T-helper 17 cell (primary cell): ENCODE measurements at regions not wholly inside any gene's neighbourhood (a gene's known extent, or its start where the extent isn't known, plus 50 kb on each side); places are given as distances from the start of the nearest gene placed in this dataset.

Experiments
- ATAC-seq: fragments of 150-1000 bp; cut with Tn5 transposase; 2 replicates; pipeline ENCODE4 v1.10.0; 2021; ENCODE audit warnings: mild to moderate bottlenecking, moderate library complexity
- DNase-seq, 3 donors: peaks; one replicate each; pipeline versions ENCODE4 v3.0.0 to v3.0.0-alpha.2; 2020 to 2021
- H3K9me3 ChIP-seq: one replicate; pipeline ENCODE4 v1.7.0; 2013; ENCODE audit warnings: low read length, mild to moderate bottlenecking; ENCODE audit not compliant: control insufficient read depth, poor library complexity, severe bottlenecking
- H3K27ac Mint-ChIP-seq: one replicate; pipeline ENCODE4 v1.8.0; 2022; ENCODE audit warnings: mild to moderate bottlenecking, moderate library complexity, mixed read lengths
- H3K27me3 Mint-ChIP-seq: one replicate; pipeline ENCODE4 v1.8.0; 2022; ENCODE audit warnings: mixed read lengths
- H3K36me3 Mint-ChIP-seq: one replicate; pipeline ENCODE4 v1.8.0; 2022; ENCODE audit warnings: low read depth, mixed read lengths
- H3K4me1 Mint-ChIP-seq: one replicate; pipeline ENCODE4 v1.8.0; 2022; ENCODE audit warnings: mild to moderate bottlenecking, mixed read lengths
- H3K4me3 Mint-ChIP-seq: one replicate; pipeline ENCODE4 v1.8.0; 2022; ENCODE audit warnings: mild to moderate bottlenecking, moderate library complexity, mixed read lengths

GRCh38 chr4:11494232-11494631 lies 65.5 kb upstream of the HS3ST1 start:
- DNase-seq (no peak), ATAC-seq (no peak)
- no peak overlapping the region for H3K27ac Mint-ChIP-seq
- H3K4me3 Mint-ChIP-seq = no peak overlapping the region
- peaks cover 3% of the 10 kb centered on the region for H3K4me1 Mint-ChIP-seq
- H3K36me3 Mint-ChIP-seq = peaks cover 3% of the 10 kb centered on the region
- no peaks in the 10 kb centered on the region for H3K9me3 ChIP-seq
- no peaks in the 10 kb centered on the region for H3K27me3 Mint-ChIP-seq

- H3K9me3 ChIP-seq = no peaks in the 10 kb centered on the region
- Mint-ChIP-seq H3K4me1 (peaks cover 14% of the 10 kb centered on the region), H3K27me3 (no peaks in the 10 kb centered on the region), H3K27ac (peak overlapping the region; percentile 1), H3K36me3 (peaks cover 3% of the 10 kb centered on the region), H3K4me3 (no peak overlapping the region)
- DNase-seq (no peak), ATAC-seq (peak; percentile 47)
Measured at GRCh38 chr4:11489453-11490083, 60.9 kb upstream of the HS3ST1 start.

GRCh38 chr4:11488657-11489452 lies 60.2 kb upstream of the HS3ST1 start:
- ATAC-seq = no peak
- Mint-ChIP-seq H3K4me3 (no peak overlapping the region), H3K4me1 (peaks cover 14% of the 10 kb centered on the region), H3K36me3 (peaks cover 3% of the 10 kb centered on the region), H3K27ac (peak overlapping the region; percentile 1), H3K27me3 (no peaks in the 10 kb centered on the region)
- DNase-seq = no peak
- H3K9me3 ChIP-seq = no peaks in the 10 kb centered on the region

- Mint-ChIP-seq H3K4me3 (no peak overlapping the region), H3K4me1 (peaks cover 14% of the 10 kb centered on the region), H3K27ac (no peak overlapping the region), H3K27me3 (no peaks in the 10 kb centered on the region), H3K36me3 (peaks cover 3% of the 10 kb centered on the region)
- DNase-seq (no peak), ATAC-seq (no peak)
- H3K9me3 ChIP-seq = no peaks in the 10 kb centered on the region
Measured at GRCh38 chr4:11487868-11488544, 59.3 kb upstream of the HS3ST1 start.

GRCh38 chr4:11487139-11487538 lies 58.4 kb upstream of the HS3ST1 start:
- Mint-ChIP-seq H3K4me3 (no peak overlapping the region), H3K4me1 (peaks cover 14% of the 10 kb centered on the region), H3K27me3 (no peaks in the 10 kb centered on the region), H3K27ac (no peak overlapping the region), H3K36me3 (peaks cover 3% of the 10 kb centered on the region)
- no peaks in the 10 kb centered on the region for H3K9me3 ChIP-seq
- ATAC-seq (peak; percentile 41), DNase-seq (no peak)

- Mint-ChIP-seq H3K27ac (no peak overlapping the region), H3K4me1 (peaks cover 13% of the 10 kb centered on the region), H3K4me3 (no peak overlapping the region), H3K36me3 (peaks cover 2% of the 10 kb centered on the region), H3K27me3 (no peaks in the 10 kb centered on the region)
- ATAC-seq = no peak
- DNase-seq = no peak
- H3K9me3 ChIP-seq = no peaks in the 10 kb centered on the region
Measured at GRCh38 chr4:11485926-11486325, 57.2 kb upstream of the HS3ST1 start.

GRCh38 chr4:11484531-11484930 lies 55.8 kb upstream of the HS3ST1 start:
- H3K9me3 ChIP-seq = no peaks in the 10 kb centered on the region

GRCh38 chr4:11483046-11483445 lies 54.4 kb upstream of the HS3ST1 start:
- peaks cover 8% of the 10 kb centered on the region for H3K4me1 Mint-ChIP-seq
- H3K27me3 Mint-ChIP-seq = no peaks in the 10 kb centered on the region
- no peaks in the 10 kb centered on the region for H3K36me3 Mint-ChIP-seq
- no peaks in the 10 kb centered on the region for H3K9me3 ChIP-seq
- no peak for DNase-seq
- ATAC-seq = no peak
- no peak overlapping the region for H3K27ac Mint-ChIP-seq
- no peak overlapping the region for H3K4me3 Mint-ChIP-seq

More at GRCh38 chr4:11484531-11484930, 55.8 kb upstream of the HS3ST1 start:
- H3K27me3 Mint-ChIP-seq = no peaks in the 10 kb centered on the region
- ATAC-seq (no peak), DNase-seq (no peak)
- H3K27ac Mint-ChIP-seq = no peak overlapping the region
- no peak overlapping the region for H3K4me3 Mint-ChIP-seq
- peaks cover 11% of the 10 kb centered on the region for H3K4me1 Mint-ChIP-seq
- no peaks in the 10 kb centered on the region for H3K36me3 Mint-ChIP-seq

- no peak overlapping the region for H3K27ac Mint-ChIP-seq
- no peaks in the 10 kb centered on the region for H3K36me3 Mint-ChIP-seq
- H3K4me3 Mint-ChIP-seq = no peak overlapping the region
- peak; percentile 81 for ATAC-seq
- no peaks in the 10 kb centered on the region for H3K4me1 Mint-ChIP-seq
- no peaks in the 10 kb centered on the region for H3K9me3 ChIP-seq
- H3K27me3 Mint-ChIP-seq = no peaks in the 10 kb centered on the region
- no peak for DNase-seq
Measured at GRCh38 chr4:11480683-11481082, 52.0 kb upstream of the HS3ST1 start.
